ENCODE measurements at regions not wholly inside any gene's neighbourhood (a gene's known extent, or its start where the extent isn't known, plus 50 kb on each side); places are given as distances from the start of the nearest gene placed in this dataset.
"Not testable (repeated sequence)": the region's sequence is repeated elsewhere in the genome, so short reads cannot be mapped to it uniquely, and the experiment has no call there.

DNA sequence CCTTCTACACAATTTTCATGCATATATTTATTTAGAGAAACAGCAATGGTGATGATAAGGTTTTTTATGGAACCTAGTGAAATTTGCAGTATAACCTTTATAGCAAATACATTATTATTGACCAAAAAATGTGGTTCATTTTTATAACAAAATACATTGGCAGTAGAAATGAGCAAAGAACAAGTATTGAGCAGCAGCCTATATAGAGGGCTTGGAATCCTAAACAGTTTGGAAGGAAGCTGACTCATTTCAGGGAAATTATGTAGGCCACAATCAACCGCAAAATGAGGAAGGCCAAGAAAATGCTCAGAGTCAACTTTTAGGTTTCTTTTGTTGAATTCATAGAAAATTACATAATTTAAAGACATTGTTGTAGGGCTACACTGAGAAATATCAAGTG, 238.5 kb downstream of the ANKRD30BL start:
- not testable (repeated sequence) for TF ChIP-seq ZNF260 (CRISPR knock-in tag; IDR thresholded peaks at IDR 0.05; ENCODE audit: borderline replicate concordance, low read depth); NR2C2 (CRISPR knock-in tag; IDR thresholded peaks at IDR 0.05; ENCODE audit: borderline replicate concordance); POLR2A (IDR thresholded peaks at IDR 0.05; ENCODE audit: insufficient read depth in 1 of 2, low read depth in 2 of 2, low read length in 2 of 2); RFXAP (CRISPR knock-in tag; IDR thresholded peaks at IDR 0.05; ENCODE audit: borderline replicate concordance); ASH2L (IDR thresholded peaks at IDR 0.05; ENCODE audit: insufficient read length, low read depth, low read length); RAD51 (IDR thresholded peaks at IDR 0.05; ENCODE audit: borderline replicate concordance); HNRNPUL1 (IDR thresholded peaks at IDR 0.05; ENCODE audit: low read depth, low read length); PTBP1 (IDR thresholded peaks at IDR 0.05; ENCODE audit: low read depth, low read length, poor library complexity, severe bottlenecking)
- TF ChIP-seq, protein P1, sequence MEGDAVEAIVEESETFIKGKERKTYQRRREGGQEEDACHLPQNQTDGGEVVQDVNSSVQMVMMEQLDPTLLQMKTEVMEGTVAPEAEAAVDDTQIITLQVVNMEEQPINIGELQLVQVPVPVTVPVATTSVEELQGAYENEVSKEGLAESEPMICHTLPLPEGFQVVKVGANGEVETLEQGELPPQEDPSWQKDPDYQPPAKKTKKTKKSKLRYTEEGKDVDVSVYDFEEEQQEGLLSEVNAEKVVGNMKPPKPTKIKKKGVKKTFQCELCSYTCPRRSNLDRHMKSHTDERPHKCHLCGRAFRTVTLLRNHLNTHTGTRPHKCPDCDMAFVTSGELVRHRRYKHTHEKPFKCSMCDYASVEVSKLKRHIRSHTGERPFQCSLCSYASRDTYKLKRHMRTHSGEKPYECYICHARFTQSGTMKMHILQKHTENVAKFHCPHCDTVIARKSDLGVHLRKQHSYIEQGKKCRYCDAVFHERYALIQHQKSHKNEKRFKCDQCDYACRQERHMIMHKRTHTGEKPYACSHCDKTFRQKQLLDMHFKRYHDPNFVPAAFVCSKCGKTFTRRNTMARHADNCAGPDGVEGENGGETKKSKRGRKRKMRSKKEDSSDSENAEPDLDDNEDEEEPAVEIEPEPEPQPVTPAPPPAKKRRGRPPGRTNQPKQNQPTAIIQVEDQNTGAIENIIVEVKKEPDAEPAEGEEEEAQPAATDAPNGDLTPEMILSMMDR (CRISPR knock-in tag; IDR thresholded peaks at IDR 0.05), result not testable (repeated sequence)
- TF ChIP-seq, protein P2, sequence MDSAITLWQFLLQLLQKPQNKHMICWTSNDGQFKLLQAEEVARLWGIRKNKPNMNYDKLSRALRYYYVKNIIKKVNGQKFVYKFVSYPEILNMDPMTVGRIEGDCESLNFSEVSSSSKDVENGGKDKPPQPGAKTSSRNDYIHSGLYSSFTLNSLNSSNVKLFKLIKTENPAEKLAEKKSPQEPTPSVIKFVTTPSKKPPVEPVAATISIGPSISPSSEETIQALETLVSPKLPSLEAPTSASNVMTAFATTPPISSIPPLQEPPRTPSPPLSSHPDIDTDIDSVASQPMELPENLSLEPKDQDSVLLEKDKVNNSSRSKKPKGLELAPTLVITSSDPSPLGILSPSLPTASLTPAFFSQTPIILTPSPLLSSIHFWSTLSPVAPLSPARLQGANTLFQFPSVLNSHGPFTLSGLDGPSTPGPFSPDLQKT (CRISPR knock-in tag; IDR thresholded peaks at IDR 0.05; ENCODE audit: borderline replicate concordance), result not testable (repeated sequence)
